ENCODE measurements at regions not wholly inside any gene's neighbourhood (a gene's known extent, or its start where the extent isn't known, plus 50 kb on each side); places are given as distances from the start of the nearest gene placed in this dataset.

- TF ChIP-seq, protein P1, sequence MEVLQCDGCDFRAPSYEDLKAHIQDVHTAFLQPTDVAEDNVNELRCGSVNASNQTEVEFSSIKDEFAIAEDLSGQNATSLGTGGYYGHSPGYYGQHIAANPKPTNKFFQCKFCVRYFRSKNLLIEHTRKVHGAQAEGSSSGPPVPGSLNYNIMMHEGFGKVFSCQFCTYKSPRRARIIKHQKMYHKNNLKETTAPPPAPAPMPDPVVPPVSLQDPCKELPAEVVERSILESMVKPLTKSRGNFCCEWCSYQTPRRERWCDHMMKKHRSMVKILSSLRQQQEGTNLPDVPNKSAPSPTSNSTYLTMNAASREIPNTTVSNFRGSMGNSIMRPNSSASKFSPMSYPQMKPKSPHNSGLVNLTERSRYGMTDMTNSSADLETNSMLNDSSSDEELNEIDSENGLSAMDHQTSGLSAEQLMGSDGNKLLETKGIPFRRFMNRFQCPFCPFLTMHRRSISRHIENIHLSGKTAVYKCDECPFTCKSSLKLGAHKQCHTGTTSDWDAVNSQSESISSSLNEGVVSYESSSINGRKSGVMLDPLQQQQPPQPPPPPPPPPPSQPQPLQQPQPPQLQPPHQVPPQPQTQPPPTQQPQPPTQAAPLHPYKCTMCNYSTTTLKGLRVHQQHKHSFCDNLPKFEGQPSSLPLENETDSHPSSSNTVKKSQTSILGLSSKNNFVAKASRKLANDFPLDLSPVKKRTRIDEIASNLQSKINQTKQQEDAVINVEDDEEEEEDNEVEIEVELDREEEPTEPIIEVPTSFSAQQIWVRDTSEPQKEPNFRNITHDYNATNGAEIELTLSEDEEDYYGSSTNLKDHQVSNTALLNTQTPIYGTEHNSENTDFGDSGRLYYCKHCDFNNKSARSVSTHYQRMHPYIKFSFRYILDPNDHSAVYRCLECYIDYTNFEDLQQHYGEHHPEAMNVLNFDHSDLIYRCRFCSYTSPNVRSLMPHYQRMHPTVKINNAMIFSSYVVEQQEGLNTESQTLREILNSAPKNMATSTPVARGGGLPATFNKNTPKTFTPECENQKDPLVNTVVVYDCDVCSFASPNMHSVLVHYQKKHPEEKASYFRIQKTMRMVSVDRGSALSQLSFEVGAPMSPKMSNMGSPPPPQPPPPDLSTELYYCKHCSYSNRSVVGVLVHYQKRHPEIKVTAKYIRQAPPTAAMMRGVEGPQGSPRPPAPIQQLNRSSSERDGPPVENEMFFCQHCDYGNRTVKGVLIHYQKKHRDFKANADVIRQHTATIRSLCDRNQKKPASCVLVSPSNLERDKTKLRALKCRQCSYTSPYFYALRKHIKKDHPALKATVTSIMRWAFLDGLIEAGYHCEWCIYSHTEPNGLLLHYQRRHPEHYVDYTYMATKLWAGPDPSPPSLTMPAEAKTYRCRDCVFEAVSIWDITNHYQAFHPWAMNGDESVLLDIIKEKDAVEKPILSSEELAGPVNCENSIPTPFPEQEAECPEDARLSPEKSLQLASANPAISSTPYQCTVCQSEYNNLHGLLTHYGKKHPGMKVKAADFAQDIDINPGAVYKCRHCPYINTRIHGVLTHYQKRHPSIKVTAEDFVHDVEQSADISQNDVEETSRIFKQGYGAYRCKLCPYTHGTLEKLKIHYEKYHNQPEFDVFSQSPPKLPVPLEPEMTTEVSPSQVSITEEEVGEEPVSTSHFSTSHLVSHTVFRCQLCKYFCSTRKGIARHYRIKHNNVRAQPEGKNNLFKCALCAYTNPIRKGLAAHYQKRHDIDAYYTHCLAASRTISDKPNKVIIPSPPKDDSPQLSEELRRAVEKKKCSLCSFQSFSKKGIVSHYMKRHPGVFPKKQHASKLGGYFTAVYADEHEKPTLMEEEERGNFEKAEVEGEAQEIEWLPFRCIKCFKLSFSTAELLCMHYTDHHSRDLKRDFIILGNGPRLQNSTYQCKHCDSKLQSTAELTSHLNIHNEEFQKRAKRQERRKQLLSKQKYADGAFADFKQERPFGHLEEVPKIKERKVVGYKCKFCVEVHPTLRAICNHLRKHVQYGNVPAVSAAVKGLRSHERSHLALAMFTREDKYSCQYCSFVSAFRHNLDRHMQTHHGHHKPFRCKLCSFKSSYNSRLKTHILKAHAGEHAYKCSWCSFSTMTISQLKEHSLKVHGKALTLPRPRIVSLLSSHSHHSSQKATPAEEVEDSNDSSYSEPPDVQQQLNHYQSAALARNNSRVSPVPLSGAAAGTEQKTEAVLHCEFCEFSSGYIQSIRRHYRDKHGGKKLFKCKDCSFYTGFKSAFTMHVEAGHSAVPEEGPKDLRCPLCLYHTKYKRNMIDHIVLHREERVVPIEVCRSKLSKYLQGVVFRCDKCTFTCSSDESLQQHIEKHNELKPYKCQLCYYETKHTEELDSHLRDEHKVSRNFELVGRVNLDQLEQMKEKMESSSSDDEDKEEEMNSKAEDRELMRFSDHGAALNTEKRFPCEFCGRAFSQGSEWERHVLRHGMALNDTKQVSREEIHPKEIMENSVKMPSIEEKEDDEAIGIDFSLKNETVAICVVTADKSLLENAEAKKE (CRISPR knock-in tag; IDR thresholded peaks at IDR 0.05), result no peak
- no peak for TF ChIP-seq EZH2phosphoT487 (IDR thresholded peaks at IDR 0.05; ENCODE audit: unreplicated experiment)
- TF ChIP-seq JUNB (IDR thresholded peaks at IDR 0.05; ENCODE audit: unreplicated experiment), result no peak
These were observed 118.3 kb downstream of the KCNK1 start (continued) for GRCh38 chr1:233732206-233732605.

GRCh38 chr1:233734456-233734855 lies 120.5 kb downstream of the KCNK1 start:
- Histone ChIP-seq H3K79me2 (replicated peaks; ENCODE audit: insufficient read depth) (no peaks in the 10 kb centered on the region), H2AFZ (no peak overlapping the region), H3K9me2 (ENCODE audit: insufficient read depth) (peaks cover 6% of the 10 kb centered on the region), H3K27me3 (ENCODE audit: insufficient read depth) (no peaks in the 10 kb centered on the region), H4K20me1 (replicated peaks; ENCODE audit: insufficient read depth) (no peaks in the 10 kb centered on the region), H3K4me3 (no peak overlapping the region), H3K4me1 (ENCODE audit: insufficient read depth) (peaks cover 6% of the 10 kb centered on the region), H3K27ac (ENCODE audit: low read depth) (no peak overlapping the region), H3F3A (replicated peaks; ENCODE audit: low read depth) (no peaks in the 10 kb centered on the region), H3K4me2 (no peak overlapping the region), H3K36me3 (ENCODE audit: insufficient read depth) (no peaks in the 10 kb centered on the region)
- DNase-seq (ENCODE audit: low spot score), result no peak
- H3K4me1 Mint-ChIP-seq, result peaks cover 18% of the 10 kb centered on the region
- no peaks in the 10 kb centered on the region; the same call in 2 of the 3 replicates for H3K9me3 Mint-ChIP-seq
- H3K36me3 Mint-ChIP-seq (ENCODE audit: low read depth), result peaks cover 8% of the 10 kb centered on the region; the same call in 1 of the 3 replicates
- no peak for ATAC-seq
- H3K4me3 Mint-ChIP-seq, result no peak overlapping the region
- peaks cover 3% of the 10 kb centered on the region for H3K27me3 Mint-ChIP-seq (ENCODE audit: insufficient read depth, low read depth, poor library complexity)
- no peak overlapping the region for H3K27ac Mint-ChIP-seq
- TF ChIP-seq ZNF331 (CRISPR knock-in tag; IDR thresholded peaks at IDR 0.05; ENCODE audit: low read depth), result no peak
- no peak for TF ChIP-seq ZNF114 (CRISPR knock-in tag; IDR thresholded peaks at IDR 0.05)
- no peak for TF ChIP-seq JUNB (IDR thresholded peaks at IDR 0.05; ENCODE audit: unreplicated experiment)
- no peak for TF ChIP-seq EZH2 (IDR thresholded peaks at IDR 0.05; ENCODE audit: low read depth, unreplicated experiment)
- no peak for TF ChIP-seq EZH2phosphoT487 (IDR thresholded peaks at IDR 0.05; ENCODE audit: unreplicated experiment)
- no peak for TF ChIP-seq STAT1 (IDR thresholded peaks at IDR 0.05; ENCODE audit: unreplicated experiment)

Measured in GM23338 (cell line).